Gastroesophageal sphincter (tissue), 4 donors: ENCODE measurements at regions not wholly inside any gene's neighbourhood (a gene's known extent, or its start where the extent isn't known, plus 50 kb on each side); places are given as distances from the start of the nearest gene placed in this dataset.

Source experiments
- ATAC-seq: fragments of 150-250 bp; one replicate; pipeline ENCODE4 v1.9.1; 2016; ENCODE audit warnings: mild to moderate bottlenecking, moderate library complexity
- H3K27ac ChIP-seq, 4 donors: fragments of 200-600 bp; sonication (generic) in 3 of 4; 1 replicate in 3 of 4; 2 replicates in 1 of 4; pipeline ENCODE4 v1.5.1; 2016 to 2019
- H3K27me3 ChIP-seq: fragments of 200-600 bp; sonication (generic); one replicate; pipeline ENCODE4 v1.5.1; 2019
- H3K36me3 ChIP-seq, 2 donors: fragments of 200-600 bp; sonication (generic); one replicate each; pipeline ENCODE4 v1.5.1; 2019; ENCODE audit warnings: control low read depth in 1 of 2
- H3K4me1 ChIP-seq, 3 donors: fragments of 200-600 bp; sonication (generic); 1 replicate in 2 of 3; 2 replicates in 1 of 3; pipeline ENCODE4 v1.5.1; 2016 to 2019; ENCODE audit warnings: control low read depth in 2 of 3
- H3K4me3 ChIP-seq, 2 donors: fragments of 200-600 bp; sonication (generic); one replicate each; pipeline ENCODE4 v1.5.1; 2019; ENCODE audit warnings: mild to moderate bottlenecking in 1 of 2, moderate library complexity in 1 of 2
- H3K9me3 ChIP-seq, 3 donors: fragments of 200-600 bp; sonication (generic); one replicate each; pipeline ENCODE4 v1.5.1; 2017 to 2019; ENCODE audit warnings: control low read depth in 2 of 3
- EP300 ChIP-seq: sonication (generic); formaldehyde crosslinking; IDR thresholded peaks from one replicate; pipeline ENCODE4 v1.6.1; 2017; ENCODE audit warnings: antibody characterized with exemption, mild to moderate bottlenecking
- POLR2A ChIP-seq, 2 donors: fragments of 450-650 bp; IDR thresholded peaks; one replicate each; pipeline ENCODE4 v1.6.1; 2017; ENCODE audit warnings: antibody characterized with exemption in 2 of 2, mild to moderate bottlenecking in 2 of 2, moderate library complexity in 1 of 2
- POLR2AphosphoS5 ChIP-seq: sonication (generic); formaldehyde crosslinking; IDR thresholded peaks from one replicate; pipeline ENCODE4 v1.6.1; 2017; ENCODE audit warnings: antibody characterized with exemption
- WGBS, 2 donors: methylation state at CpG; one replicate each; pipeline ENCODE4 v1.1.5; 2018; ENCODE audit warnings: low coverage in 1 of 2; 5-methylcytosine and 5-hydroxymethylcytosine counted together
- TF ChIP-seq, protein P1 (sequence below), 4 experiments: fragments of 200-600 bp in 2 of 4; fragments of 450-650 bp in 2 of 4; sonication (generic) in 1 of 4; IDR thresholded peaks; one replicate each; pipeline ENCODE4 v1.5.1; 2017 to 2019; ENCODE audit warnings: antibody characterized with exemption in 4 of 4, mild to moderate bottlenecking in 2 of 4, moderate library complexity in 2 of 4

DNA sequence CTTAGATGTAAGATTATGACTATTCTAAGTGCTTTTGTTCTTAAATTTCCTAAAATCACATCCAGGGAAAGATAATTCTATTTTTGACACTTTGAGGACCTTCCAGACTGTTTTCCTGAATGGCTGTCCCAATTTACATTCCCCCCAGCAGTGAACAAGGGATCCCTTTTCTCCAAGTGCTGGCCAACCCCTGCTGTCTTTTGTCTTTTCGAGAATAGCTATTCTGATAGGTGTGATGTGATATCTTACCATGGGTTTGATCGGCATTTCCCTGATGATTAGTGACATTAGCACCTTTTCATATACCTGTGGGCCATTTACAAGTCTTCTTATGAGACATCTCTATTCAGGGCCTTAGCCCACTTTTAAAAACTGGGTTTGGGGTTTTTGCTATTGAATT, 526.7 kb upstream of the FZD8 start:
- 96 to 100% methylated on average over 2 of the region's 2 CpGs for WGBS, 2 donors
- Histone ChIP-seq H3K27me3 (no peaks in the 10 kb centered on the region), H3K4me1 (peaks cover 0 to 17% (median 12%) of the 10 kb centered on the region in 3 donors), H3K27ac (no peak overlapping the region), H3K4me3 (no peak overlapping the region), H3K36me3 (no peaks in the 10 kb centered on the region), H3K9me3 (no peaks in the 10 kb centered on the region)
- no peak for ATAC-seq
- TF ChIP-seq, protein P1, sequence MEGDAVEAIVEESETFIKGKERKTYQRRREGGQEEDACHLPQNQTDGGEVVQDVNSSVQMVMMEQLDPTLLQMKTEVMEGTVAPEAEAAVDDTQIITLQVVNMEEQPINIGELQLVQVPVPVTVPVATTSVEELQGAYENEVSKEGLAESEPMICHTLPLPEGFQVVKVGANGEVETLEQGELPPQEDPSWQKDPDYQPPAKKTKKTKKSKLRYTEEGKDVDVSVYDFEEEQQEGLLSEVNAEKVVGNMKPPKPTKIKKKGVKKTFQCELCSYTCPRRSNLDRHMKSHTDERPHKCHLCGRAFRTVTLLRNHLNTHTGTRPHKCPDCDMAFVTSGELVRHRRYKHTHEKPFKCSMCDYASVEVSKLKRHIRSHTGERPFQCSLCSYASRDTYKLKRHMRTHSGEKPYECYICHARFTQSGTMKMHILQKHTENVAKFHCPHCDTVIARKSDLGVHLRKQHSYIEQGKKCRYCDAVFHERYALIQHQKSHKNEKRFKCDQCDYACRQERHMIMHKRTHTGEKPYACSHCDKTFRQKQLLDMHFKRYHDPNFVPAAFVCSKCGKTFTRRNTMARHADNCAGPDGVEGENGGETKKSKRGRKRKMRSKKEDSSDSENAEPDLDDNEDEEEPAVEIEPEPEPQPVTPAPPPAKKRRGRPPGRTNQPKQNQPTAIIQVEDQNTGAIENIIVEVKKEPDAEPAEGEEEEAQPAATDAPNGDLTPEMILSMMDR (IDR thresholded peaks at IDR 0.05): no peak
- no peak for TF ChIP-seq POLR2AphosphoS5
- no peak for TF ChIP-seq POLR2A (IDR thresholded peaks at IDR 0.05)
- TF ChIP-seq EP300: no peak

DNA sequence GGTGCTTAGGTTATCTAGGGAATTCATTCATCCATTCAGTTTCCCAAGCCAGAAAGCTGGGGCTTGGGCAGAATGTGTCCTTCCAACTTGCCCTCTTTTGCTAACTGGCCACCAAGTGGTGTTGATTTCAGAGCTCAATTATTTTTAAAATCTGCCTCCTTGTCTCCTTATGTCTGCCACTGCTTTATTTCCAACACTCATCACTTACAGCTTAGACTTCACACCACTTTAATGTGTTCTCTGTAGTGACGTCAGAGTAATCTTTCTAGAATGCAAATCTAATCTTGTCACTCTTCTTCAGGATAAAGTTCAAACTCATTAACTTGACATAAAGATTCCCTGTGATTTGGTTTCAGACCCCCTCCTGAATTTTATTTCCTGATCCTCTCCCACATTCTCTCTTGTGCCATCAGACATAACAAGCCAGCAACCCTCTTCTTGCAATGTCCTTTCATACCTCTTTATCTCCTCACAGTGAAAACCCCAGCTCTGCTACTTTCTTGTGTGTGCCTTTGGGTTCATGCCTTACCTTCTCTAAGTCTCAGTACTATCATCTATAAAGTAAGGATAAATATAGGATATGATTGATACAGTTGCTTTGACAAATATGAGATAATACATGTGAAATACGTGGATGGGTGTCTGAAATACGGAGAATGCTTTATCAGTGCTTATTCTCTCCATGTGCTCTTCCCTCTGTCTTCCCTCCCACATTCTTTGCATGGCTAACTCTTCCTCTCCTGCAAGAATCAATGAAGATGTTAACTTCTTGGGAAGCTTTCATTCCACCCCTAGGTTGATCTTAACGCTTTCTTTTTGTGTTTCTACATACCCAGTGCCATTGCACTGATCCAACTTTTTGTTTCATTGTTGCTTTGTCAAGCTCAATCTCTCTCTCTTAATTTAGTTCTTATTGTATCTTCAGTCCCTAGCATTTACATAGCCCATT, 522.7 kb upstream of the FZD8 start:
- 81% methylated on average over 4 of the region's 4 CpGs for WGBS, 2 donors

DNA sequence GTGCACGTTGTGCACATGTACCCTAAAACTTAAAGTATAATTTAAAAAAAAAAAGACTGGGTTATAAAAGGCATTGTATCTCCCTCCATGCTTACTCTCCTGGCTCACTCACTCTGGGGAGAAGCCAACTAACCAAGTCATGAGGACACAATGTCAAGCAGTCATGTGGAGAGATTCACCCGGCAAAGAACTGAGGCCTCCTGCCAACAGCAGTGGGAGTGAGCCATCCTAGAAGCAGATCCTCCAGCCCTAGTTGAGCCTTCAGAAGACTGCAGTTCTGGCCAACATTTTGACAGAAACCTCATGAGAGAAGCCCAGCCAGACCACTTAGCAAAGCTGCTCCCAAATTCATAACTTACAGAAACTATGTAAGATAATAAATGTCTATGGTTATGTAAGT, 521.7 kb upstream of the FZD8 start:
- Histone ChIP-seq H3K36me3 (no peaks in the 10 kb centered on the region), H3K4me1 (no peaks in the 10 kb centered on the region), H3K27me3 (no peaks in the 10 kb centered on the region), H3K9me3 (no peaks in the 10 kb centered on the region), H3K4me3 (no peak overlapping the region), H3K27ac (no peak overlapping the region)
- WGBS, 2 donors: 25 to 56% methylated on average over 1 to 2 of the region's 2 CpGs
- TF ChIP-seq EP300 (no peak), POLR2A (IDR thresholded peaks at IDR 0.05) (no peak), POLR2AphosphoS5 (no peak)
- TF ChIP-seq, protein P1 (IDR thresholded peaks at IDR 0.05): no peak
- no peak for ATAC-seq

More for the DNA sequence above, 522.7 kb upstream of the FZD8 start:
- H3K27me3 ChIP-seq: no peaks in the 10 kb centered on the region
- TF ChIP-seq, protein P1 (IDR thresholded peaks at IDR 0.05): no peak
- TF ChIP-seq POLR2AphosphoS5 (no peak), POLR2A (IDR thresholded peaks at IDR 0.05) (no peak), EP300 (no peak)
- no peaks in the 10 kb centered on the region for H3K36me3 ChIP-seq
- H3K4me3 ChIP-seq: no peak overlapping the region
- no peak for ATAC-seq
- no peaks in the 10 kb centered on the region for H3K4me1 ChIP-seq
- H3K27ac ChIP-seq: no peak overlapping the region
- H3K9me3 ChIP-seq: no peaks in the 10 kb centered on the region

DNA sequence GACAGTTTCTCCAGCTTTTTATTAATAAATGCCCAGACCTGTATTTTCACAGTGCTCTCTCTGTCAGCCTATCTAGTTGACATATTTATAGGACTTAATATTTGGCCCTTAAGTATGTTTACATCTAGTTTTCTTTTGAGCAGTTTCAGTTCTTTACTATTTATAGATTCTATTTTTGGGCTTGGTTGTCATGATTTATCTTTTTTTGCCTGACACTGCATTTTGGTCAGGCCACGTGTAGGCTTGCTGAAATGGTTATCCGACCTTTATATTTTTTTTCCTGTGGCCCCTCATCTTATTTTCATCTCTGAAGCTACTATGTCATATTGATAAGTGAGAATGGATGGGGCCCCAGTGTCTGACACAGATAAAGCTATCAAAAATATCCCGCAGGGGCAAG, 515.4 kb upstream of the FZD8 start:
- H3K4me1 ChIP-seq: no peaks in the 10 kb centered on the region
- ATAC-seq: no peak
- H3K9me3 ChIP-seq: no peaks in the 10 kb centered on the region
- no peak overlapping the region for H3K4me3 ChIP-seq
- TF ChIP-seq POLR2A (IDR thresholded peaks at IDR 0.05) (no peak), POLR2AphosphoS5 (no peak), EP300 (no peak)
- TF ChIP-seq, protein P1 (IDR thresholded peaks at IDR 0.05): no peak
- no peak overlapping the region for H3K27ac ChIP-seq
- H3K27me3 ChIP-seq: no peaks in the 10 kb centered on the region
- WGBS, 2 donors: 43 to 55% methylated on average over 3 of the region's 3 CpGs
- no peaks in the 10 kb centered on the region for H3K36me3 ChIP-seq

DNA sequence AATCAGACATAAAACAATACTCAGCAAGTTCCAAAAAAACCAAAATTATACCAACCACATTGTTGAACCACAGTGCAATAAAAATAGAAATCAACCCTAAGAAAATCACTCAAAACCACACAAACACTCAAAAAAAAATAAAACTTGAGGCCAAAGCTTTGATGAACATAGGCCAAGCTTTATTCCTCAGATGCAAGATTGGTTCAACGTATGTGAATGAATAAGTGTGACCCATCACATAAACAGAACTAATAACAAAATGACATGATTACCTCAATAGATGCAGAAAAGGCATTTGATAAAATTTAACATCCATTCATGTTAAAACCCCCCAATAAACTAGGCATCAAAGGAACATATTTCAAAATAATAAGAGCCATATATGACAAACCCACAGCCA, 506.1 kb upstream of the FZD8 start:
- no peak for TF ChIP-seq POLR2AphosphoS5
- TF ChIP-seq EP300: no peak
- TF ChIP-seq, protein P1 (IDR thresholded peaks at IDR 0.05): no peak
- no peak for TF ChIP-seq POLR2A (IDR thresholded peaks at IDR 0.05)

More for the DNA sequence above, 506.1 kb upstream of the FZD8 start:
- Histone ChIP-seq H3K4me3 (no peak overlapping the region), H3K27me3 (no peaks in the 10 kb centered on the region), H3K4me1 (no peaks in the 10 kb centered on the region), H3K9me3 (peaks cover 0 to 7% (median 0%) of the 10 kb centered on the region in 3 donors), H3K36me3 (no peaks in the 10 kb centered on the region), H3K27ac (no peak overlapping the region)
- WGBS, 2 donors: 88 to 100% methylated on average over 1 of the region's 1 CpG
- ATAC-seq: no peak
